ENCODE measurements at regions not wholly inside any gene's neighbourhood (a gene's known extent, or its start where the extent isn't known, plus 50 kb on each side); places are given as distances from the start of the nearest gene placed in this dataset.
"Not testable (repeated sequence)": the region's sequence is repeated elsewhere in the genome, so short reads cannot be mapped to it uniquely, and the experiment has no call there.

GRCh38 chr16:29355339-29356059, 51.0 kb downstream of the NPIPB11 start:
- H3K27ac ChIP-seq (ENCODE audit: control insufficient read depth, insufficient read depth); H3K4me1 ChIP-seq (ENCODE audit: control insufficient read depth, insufficient read depth, low read length); H3K27me3 ChIP-seq (replicated peaks in 1 of 2; ENCODE audit: control insufficient read depth in 2 of 2, insufficient read depth in 2 of 2, low read length in 1 of 2); FAIRE-seq; ATAC-seq; DNase-seq (ENCODE audit: low read depth, low spot score); H3K9me3 ChIP-seq (replicated peaks; ENCODE audit: control insufficient read depth, insufficient read depth, low read length); H3K4me2 ChIP-seq (ENCODE audit: control insufficient read depth, insufficient read depth); POLR2A ChIA-PET; SMC1A ChIA-PET (ENCODE audit: uncharacterized antibody, unreplicated experiment); H3K4me3 ChIP-seq; H2AFZ ChIP-seq (ENCODE audit: control insufficient read depth, low read depth, low read length); H3K36me3 ChIP-seq (ENCODE audit: control insufficient read depth in 2 of 2, insufficient read depth in 2 of 2, low read length in 1 of 2); RAD21 ChIA-PET (ENCODE audit: unreplicated experiment); intact Hi-C loops (cut with micrococcal nuclease; ENCODE audit: unreplicated experiment); BruUV-seq (replicated peaks); H3K79me2 ChIP-seq (ENCODE audit: control insufficient read depth, insufficient read depth, low read length); H3K9ac ChIP-seq (ENCODE audit: control insufficient read depth, insufficient read depth, low read length); H4K20me1 ChIP-seq (ENCODE audit: control insufficient read depth, insufficient read depth); CTCF ChIA-PET; in situ Hi-C loops (cut with MboI): not testable (repeated sequence)
- 77% methylated on average over 20 of the region's 23 CpGs for WGBS (ENCODE audit: insufficient coverage, insufficient replicate concordance, low lambda C conversion rate, missing lambda C conversion rate)

GRCh38 chr16:29354449-29354848, 52.1 kb downstream of the NPIPB11 start:
- H3K79me2 ChIP-seq (ENCODE audit: control insufficient read depth, insufficient read depth, low read length); H3K4me2 ChIP-seq (ENCODE audit: control insufficient read depth, insufficient read depth); in situ Hi-C loops (cut with MboI); H3K4me1 ChIP-seq (ENCODE audit: control insufficient read depth, insufficient read depth, low read length); H3K27ac ChIP-seq (ENCODE audit: control insufficient read depth, insufficient read depth); CTCF ChIA-PET; H3K9me3 ChIP-seq (replicated peaks; ENCODE audit: control insufficient read depth, insufficient read depth, low read length); intact Hi-C loops (cut with micrococcal nuclease; ENCODE audit: unreplicated experiment); DNase-seq (ENCODE audit: low read depth, low spot score); ATAC-seq; H2AFZ ChIP-seq (ENCODE audit: control insufficient read depth, low read depth, low read length); POLR2A ChIA-PET; RAD21 ChIA-PET (ENCODE audit: unreplicated experiment); H4K20me1 ChIP-seq (ENCODE audit: control insufficient read depth, insufficient read depth); BruUV-seq (replicated peaks); SMC1A ChIA-PET (ENCODE audit: uncharacterized antibody, unreplicated experiment); H3K9ac ChIP-seq (ENCODE audit: control insufficient read depth, insufficient read depth, low read length); H3K4me3 ChIP-seq; H3K27me3 ChIP-seq (replicated peaks in 1 of 2; ENCODE audit: control insufficient read depth in 2 of 2, insufficient read depth in 2 of 2, low read length in 1 of 2); H3K36me3 ChIP-seq (ENCODE audit: control insufficient read depth in 2 of 2, insufficient read depth in 2 of 2, low read length in 1 of 2); FAIRE-seq: not testable (repeated sequence)
- WGBS (ENCODE audit: insufficient coverage, insufficient replicate concordance, low lambda C conversion rate, missing lambda C conversion rate) = 66% methylated on average over 2 of the region's 5 CpGs

GRCh38 chr16:29352617-29352999, 53.9 kb downstream of the NPIPB11 start:
- SMC1A ChIA-PET (ENCODE audit: uncharacterized antibody, unreplicated experiment) = not testable (repeated sequence)

GRCh38 chr16:29351970-29352616, 54.4 kb downstream of the NPIPB11 start:
- H4K20me1 ChIP-seq (ENCODE audit: control insufficient read depth, insufficient read depth); RAD21 ChIA-PET (ENCODE audit: unreplicated experiment); CTCF ChIA-PET; POLR2A ChIA-PET; FAIRE-seq; DNase-seq (ENCODE audit: low read depth, low spot score); H3K4me2 ChIP-seq (ENCODE audit: control insufficient read depth, insufficient read depth); in situ Hi-C loops (cut with MboI); H3K4me3 ChIP-seq; H3K36me3 ChIP-seq (ENCODE audit: control insufficient read depth in 2 of 2, insufficient read depth in 2 of 2, low read length in 1 of 2); H3K27me3 ChIP-seq (replicated peaks in 1 of 2; ENCODE audit: control insufficient read depth in 2 of 2, insufficient read depth in 2 of 2, low read length in 1 of 2); H2AFZ ChIP-seq (ENCODE audit: control insufficient read depth, low read depth, low read length); H3K9me3 ChIP-seq (replicated peaks; ENCODE audit: control insufficient read depth, insufficient read depth, low read length); intact Hi-C loops (cut with micrococcal nuclease; ENCODE audit: unreplicated experiment); H3K9ac ChIP-seq (ENCODE audit: control insufficient read depth, insufficient read depth, low read length); BruUV-seq (replicated peaks); ATAC-seq; H3K4me1 ChIP-seq (ENCODE audit: control insufficient read depth, insufficient read depth, low read length); H3K79me2 ChIP-seq (ENCODE audit: control insufficient read depth, insufficient read depth, low read length); SMC1A ChIA-PET (ENCODE audit: uncharacterized antibody, unreplicated experiment); H3K27ac ChIP-seq (ENCODE audit: control insufficient read depth, insufficient read depth): not testable (repeated sequence)
- 47% methylated on average over 9 of the region's 9 CpGs for WGBS (ENCODE audit: insufficient coverage, insufficient replicate concordance, low lambda C conversion rate, missing lambda C conversion rate)

More at GRCh38 chr16:29352617-29352999, 53.9 kb downstream of the NPIPB11 start:
- intact Hi-C loops (cut with micrococcal nuclease; ENCODE audit: unreplicated experiment); RAD21 ChIA-PET (ENCODE audit: unreplicated experiment); CTCF ChIA-PET; in situ Hi-C loops (cut with MboI); H3K9me3 ChIP-seq (replicated peaks; ENCODE audit: control insufficient read depth, insufficient read depth, low read length); H2AFZ ChIP-seq (ENCODE audit: control insufficient read depth, low read depth, low read length); H3K27ac ChIP-seq (ENCODE audit: control insufficient read depth, insufficient read depth); H3K4me1 ChIP-seq (ENCODE audit: control insufficient read depth, insufficient read depth, low read length); POLR2A ChIA-PET; H3K27me3 ChIP-seq (replicated peaks in 1 of 2; ENCODE audit: control insufficient read depth in 2 of 2, insufficient read depth in 2 of 2, low read length in 1 of 2); H3K9ac ChIP-seq (ENCODE audit: control insufficient read depth, insufficient read depth, low read length); FAIRE-seq; H3K4me2 ChIP-seq (ENCODE audit: control insufficient read depth, insufficient read depth); DNase-seq (ENCODE audit: low read depth, low spot score); H3K4me3 ChIP-seq; ATAC-seq; H3K36me3 ChIP-seq (ENCODE audit: control insufficient read depth in 2 of 2, insufficient read depth in 2 of 2, low read length in 1 of 2); BruUV-seq (replicated peaks); H4K20me1 ChIP-seq (ENCODE audit: control insufficient read depth, insufficient read depth); H3K79me2 ChIP-seq (ENCODE audit: control insufficient read depth, insufficient read depth, low read length): not testable (repeated sequence)
- WGBS (ENCODE audit: insufficient coverage, insufficient replicate concordance, low lambda C conversion rate, missing lambda C conversion rate) = 37% methylated on average over 2 of the region's 2 CpGs

Measured in GM12878 (cell line).